Endothelial cell of umbilical vein (primary cell): ENCODE measurements at regions not wholly inside any gene's neighbourhood (a gene's known extent, or its start where the extent isn't known, plus 50 kb on each side); places are given as distances from the start of the nearest gene placed in this dataset.

Experiments
- BruUV-seq: library from RNA; stranded (reverse); fragments of 400-500 nt; replicated peaks from 2 replicates; lab custom pipeline; 2021; lab: Mats Ljungman, UMichigan
- CTCF ChIA-PET: fragments of 300-600, 350-600 bp; sonication (Branson Sonifier 250); formaldehyde crosslinking; loops from one replicate; lab custom pipeline; 2021; ENCODE audit warnings: antibody characterized with exemption, inconsistent platforms; lab: Charles Lee
- POLR2A ChIA-PET: fragments of 300-600, 350-600 bp; sonication (Branson Sonifier 250); formaldehyde crosslinking; loops from one replicate; lab custom pipeline; 2021; ENCODE audit warnings: antibody characterized with exemption, inconsistent platforms; lab: Charles Lee
- DNase-seq: peaks from one replicate; pipeline ENCODE4 v3.0.0-alpha.2; 2011; ENCODE audit warnings: low read depth, low spot score
- FAIRE-seq: peaks from 2 replicates; lab custom pipeline; 2011; peaks lifted over from hg19 to GRCh38; lab: Jason Lieb, UNC
- H2AFZ ChIP-seq: 2 replicates; pipeline ENCODE4 v1.6.0; 2012; ENCODE audit warnings: low read depth, low read length, control low read depth, inconsistent platforms
- H3K27ac ChIP-seq: 2 replicates; pipeline ENCODE4 v1.5.1; 2011; ENCODE audit warnings: low read depth, mild to moderate bottlenecking, control low read depth, low read length, moderate library complexity; ENCODE audit not compliant: insufficient read depth
- H3K27me3 ChIP-seq, 2 experiments: 2 replicates each; pipeline versions ENCODE4 v1.6.0 to v1.6.1; 2011; ENCODE audit warnings: low read length in 2 of 2, mixed read lengths in 1 of 2; ENCODE audit not compliant: control insufficient read depth in 2 of 2, insufficient read depth in 2 of 2
- H3K36me3 ChIP-seq, 2 experiments: 2 replicates in 1 of 2; 3 replicates in 1 of 2; pipeline ENCODE4 v1.5.1; 2011; ENCODE audit warnings: low read length in 2 of 2, mild to moderate bottlenecking in 1 of 2, moderate library complexity in 1 of 2; ENCODE audit not compliant: control insufficient read depth in 2 of 2, insufficient read depth in 2 of 2; ENCODE audit errors: extremely low read depth in 1 of 2
- H3K4me1 ChIP-seq: 3 replicates; pipeline ENCODE4 v1.5.1; 2011; ENCODE audit warnings: mild to moderate bottlenecking, low read length; ENCODE audit not compliant: control insufficient read depth, insufficient read depth; ENCODE audit errors: extremely low read depth
- H3K4me2 ChIP-seq: 2 replicates; pipeline ENCODE4 v1.6.1; 2011; ENCODE audit warnings: low read length, control low read depth, mixed read lengths; ENCODE audit not compliant: insufficient read depth
- H3K4me3 ChIP-seq, 3 experiments: fragments of 200-600 bp in 1 of 3; sonication (generic), shearing (Covaris generic) in 1 of 3; replicated peaks in 1 of 3; 2 replicates each; pipeline ENCODE4 v1.5.1; 2011 to 2016; ENCODE audit warnings: control low read depth in 3 of 3, low read length in 3 of 3, mild to moderate bottlenecking in 2 of 3, inconsistent platforms in 1 of 3, low read depth in 1 of 3, moderate library complexity in 1 of 3; ENCODE audit not compliant: insufficient read depth in 1 of 3
- H3K79me2 ChIP-seq: 2 replicates; pipeline ENCODE4 v1.6.0; 2012; ENCODE audit warnings: low read length, inconsistent platforms; ENCODE audit not compliant: control insufficient read depth, insufficient read depth
- H3K9ac ChIP-seq: replicated peaks from 2 replicates; pipeline ENCODE3; 2011; ENCODE audit warnings: low read length, control low read depth; ENCODE audit not compliant: insufficient read depth; ENCODE audit errors: extremely low read depth
- H3K9me1 ChIP-seq: replicated peaks from 3 replicates; pipeline ENCODE4 v1.6.0; 2011; ENCODE audit warnings: mild to moderate bottlenecking, low read length; ENCODE audit not compliant: control insufficient read depth, insufficient read depth; ENCODE audit errors: extremely low read depth
- H3K9me3 ChIP-seq: replicated peaks from 2 replicates; pipeline ENCODE4 v1.5.1; 2012; ENCODE audit warnings: low read length, inconsistent platforms; ENCODE audit not compliant: control insufficient read depth, insufficient read depth
- H4K20me1 ChIP-seq: replicated peaks from 2 replicates; pipeline ENCODE3; 2011; ENCODE audit warnings: mild to moderate bottlenecking, low read length; ENCODE audit not compliant: control insufficient read depth, insufficient read depth; ENCODE audit errors: extremely low read depth
- EZH2 ChIP-seq: IDR thresholded peaks from 2 replicates; pipeline ENCODE4 v1.6.1; 2012; ENCODE audit warnings: borderline replicate concordance, low read depth, mild to moderate bottlenecking, moderate library complexity, low read length, inconsistent platforms; ENCODE audit not compliant: severe bottlenecking
- FOS ChIP-seq: IDR thresholded peaks from 2 replicates; pipeline ENCODE4 v1.6.1; 2011; ENCODE audit warnings: mild to moderate bottlenecking, low read length, moderate library complexity, borderline replicate concordance; ENCODE audit not compliant: insufficient read depth
- GATA2 ChIP-seq: IDR thresholded peaks from 2 replicates; pipeline ENCODE4 v1.7.0; 2011; ENCODE audit warnings: low read depth, mild to moderate bottlenecking, moderate library complexity, mixed read lengths, low read length; ENCODE audit not compliant: insufficient read length, insufficient read depth
- JUN ChIP-seq: IDR thresholded peaks from 2 replicates; pipeline ENCODE4 v1.6.1; 2011; ENCODE audit warnings: borderline replicate concordance, low read depth; ENCODE audit not compliant: insufficient read length, insufficient read depth
- MYC ChIP-seq: IDR thresholded peaks from one replicate; pipeline ENCODE4 v1.6.1; 2011; ENCODE audit warnings: mild to moderate bottlenecking, low read depth, low read length
- POLR2A ChIP-seq: IDR thresholded peaks from 2 replicates; pipeline ENCODE4 v1.6.1; 2012; ENCODE audit warnings: low read depth, mild to moderate bottlenecking, control low read depth, low read length
- POLR2AphosphoS5 ChIP-seq: IDR thresholded peaks from 2 replicates; pipeline ENCODE4 v1.6.1; 2012; ENCODE audit warnings: low read depth, mild to moderate bottlenecking, control low read depth, low read length, moderate library complexity; ENCODE audit not compliant: insufficient read depth
- dilution Hi-C: fragments of 300-500 bp; cut with MboI; formaldehyde crosslinking; loops from one replicate; pipeline ENCODE4 v1.15.0; 2019; ENCODE audit warnings: low sequenced_read_pairs; ENCODE audit not compliant: extremely low pct_ligation_motif_present
- intact Hi-C: fragments of 100-400 bp; cut with micrococcal nuclease; formaldehyde crosslinking; loops from one replicate; pipeline ENCODE4 v1.10.0; 2022
- TF ChIP-seq, protein P1 (sequence below): IDR thresholded peaks from 2 replicates; pipeline ENCODE4 v1.6.1; 2011; ENCODE audit not compliant: insufficient read depth, insufficient read length
- TF ChIP-seq, protein P2 (sequence below), 2 donors: IDR thresholded peaks; 1 replicate in 1 of 2; 2 replicates in 1 of 2; pipeline ENCODE4 v1.5.1; 2011; ENCODE audit warnings: low read length in 2 of 2, mild to moderate bottlenecking in 2 of 2, moderate library complexity in 2 of 2, control low read depth in 1 of 2, inconsistent platforms in 1 of 2, low read depth in 1 of 2; ENCODE audit not compliant: insufficient read depth in 1 of 2; ENCODE audit errors: extremely low read depth in 1 of 2

DNA sequence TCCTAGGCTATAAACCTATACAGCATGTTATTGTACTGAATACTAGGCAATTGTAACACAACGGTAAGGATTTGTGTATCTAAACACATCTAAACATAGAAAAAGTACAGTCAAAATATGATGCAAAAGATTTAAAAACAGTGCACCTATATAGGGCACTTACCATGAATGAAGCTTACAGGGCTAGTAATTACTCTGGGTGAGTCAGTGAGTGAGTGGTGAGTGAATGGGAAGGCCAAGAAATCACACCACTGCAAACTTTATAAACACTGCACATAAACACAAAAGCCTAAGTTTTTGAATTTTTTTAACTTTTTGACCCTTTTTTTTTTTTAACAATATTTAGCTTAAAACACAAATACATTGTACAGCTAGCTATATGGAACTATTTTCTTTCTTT is 204.7 kb upstream of the CTNNB1 start:
- Histone ChIP-seq H4K20me1 (no peaks in the 10 kb centered on the region), H3K4me1 (no peaks in the 10 kb centered on the region), H3K27me3 (no peaks in the 10 kb centered on the region), H3K9ac (no peak overlapping the region), H3K79me2 (no peaks in the 10 kb centered on the region), H3K36me3 (no peaks in the 10 kb centered on the region), H3K9me3 (no peaks in the 10 kb centered on the region), H3K4me3 (no peak overlapping the region), H3K9me1 (no peaks in the 10 kb centered on the region), H2AFZ (no peak overlapping the region), H3K4me2 (no peak overlapping the region), H3K27ac (no peak overlapping the region)
- TF ChIP-seq POLR2AphosphoS5 (no peak), GATA2 (no peak), EZH2 (no peak), JUN (no peak), MYC (no peak), POLR2A (no peak), FOS (no peak)
- TF ChIP-seq, protein P1, sequence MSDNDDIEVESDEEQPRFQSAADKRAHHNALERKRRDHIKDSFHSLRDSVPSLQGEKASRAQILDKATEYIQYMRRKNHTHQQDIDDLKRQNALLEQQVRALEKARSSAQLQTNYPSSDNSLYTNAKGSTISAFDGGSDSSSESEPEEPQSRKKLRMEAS = no peak
- TF ChIP-seq, protein P2, sequence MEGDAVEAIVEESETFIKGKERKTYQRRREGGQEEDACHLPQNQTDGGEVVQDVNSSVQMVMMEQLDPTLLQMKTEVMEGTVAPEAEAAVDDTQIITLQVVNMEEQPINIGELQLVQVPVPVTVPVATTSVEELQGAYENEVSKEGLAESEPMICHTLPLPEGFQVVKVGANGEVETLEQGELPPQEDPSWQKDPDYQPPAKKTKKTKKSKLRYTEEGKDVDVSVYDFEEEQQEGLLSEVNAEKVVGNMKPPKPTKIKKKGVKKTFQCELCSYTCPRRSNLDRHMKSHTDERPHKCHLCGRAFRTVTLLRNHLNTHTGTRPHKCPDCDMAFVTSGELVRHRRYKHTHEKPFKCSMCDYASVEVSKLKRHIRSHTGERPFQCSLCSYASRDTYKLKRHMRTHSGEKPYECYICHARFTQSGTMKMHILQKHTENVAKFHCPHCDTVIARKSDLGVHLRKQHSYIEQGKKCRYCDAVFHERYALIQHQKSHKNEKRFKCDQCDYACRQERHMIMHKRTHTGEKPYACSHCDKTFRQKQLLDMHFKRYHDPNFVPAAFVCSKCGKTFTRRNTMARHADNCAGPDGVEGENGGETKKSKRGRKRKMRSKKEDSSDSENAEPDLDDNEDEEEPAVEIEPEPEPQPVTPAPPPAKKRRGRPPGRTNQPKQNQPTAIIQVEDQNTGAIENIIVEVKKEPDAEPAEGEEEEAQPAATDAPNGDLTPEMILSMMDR (IDR thresholded peaks at IDR 0.05; ENCODE audit: extremely low read depth in 1 of 2, insufficient read depth in 1 of 2, low read depth in 1 of 2, low read length in 2 of 2) = no peak
- intact Hi-C loops = no loop called here
- POLR2A ChIA-PET = no interaction called here
- CTCF ChIA-PET = interaction anchor here (0.5 to 1.9 kb wide), 2 partner anchors 9 to 824 kb away, joined by 3 to 4 read pairs; no protein-coding TSS in a partner anchor
- no TSS peak for BruUV-seq
- dilution Hi-C loops = no loop called here
- FAIRE-seq = no peak
- DNase-seq = no peak
